Inflammatory macrophage treated with lipopolysaccharide for 1 hour (primary cell): ENCODE measurements at regions not wholly inside any gene's neighbourhood (a gene's known extent, or its start where the extent isn't known, plus 50 kb on each side); places are given as distances from the start of the nearest gene placed in this dataset.

Experiments
- DNase-seq, 2 donors: peaks; one replicate each; pipeline ENCODE4 v3.0.0-alpha.2; 2020 to 2022

GRCh38 chr12:46445551-46446235 is 73.1 kb upstream of the SLC38A2 start:
- no peak for DNase-seq

GRCh38 chr12:46445093-46445492 is 72.5 kb upstream of the SLC38A2 start:
- DNase-seq = no peak

GRCh38 chr12:46443594-46444263 is 71.2 kb upstream of the SLC38A2 start:
- no peak for DNase-seq

GRCh38 chr12:46442738-46443137 is 70.2 kb upstream of the SLC38A2 start:
- no peak for DNase-seq

- no peak for DNase-seq
Observed at GRCh38 chr12:46442239-46442638, 69.7 kb upstream of the SLC38A2 start.

- DNase-seq = no peak
Observed at GRCh38 chr12:46439793-46440511, 67.4 kb upstream of the SLC38A2 start.

- no peak for DNase-seq
Observed at GRCh38 chr12:46438719-46439319, 66.2 kb upstream of the SLC38A2 start.

- DNase-seq = no peak
Observed at GRCh38 chr12:46438256-46438655, 65.7 kb upstream of the SLC38A2 start.

GRCh38 chr12:46437469-46437868 is 64.9 kb upstream of the SLC38A2 start:
- no peak for DNase-seq

- DNase-seq = no peak
Observed at GRCh38 chr12:46436747-46437146, 64.2 kb upstream of the SLC38A2 start.

- DNase-seq = no peak
Observed at GRCh38 chr12:46435625-46436024, 63.1 kb upstream of the SLC38A2 start.

GRCh38 chr12:46435029-46435428 is 62.5 kb upstream of the SLC38A2 start:
- no peak for DNase-seq

GRCh38 chr12:46433829-46434228 is 61.3 kb upstream of the SLC38A2 start:
- DNase-seq = no peak

- no peak for DNase-seq
Observed at GRCh38 chr12:46432325-46432724, 59.8 kb upstream of the SLC38A2 start.

- peak; percentile 74 to 76 for DNase-seq
Observed at GRCh38 chr12:46430340-46430948, 57.9 kb upstream of the SLC38A2 start.
